T-helper 1 cell (primary cell): ENCODE measurements at regions not wholly inside any gene's neighbourhood (a gene's known extent, or its start where the extent isn't known, plus 50 kb on each side); places are given as distances from the start of the nearest gene placed in this dataset.

Source experiments
- DNase-seq, 5 donors: peaks; one replicate each; pipeline ENCODE4 v3.0.0-alpha.2; 2012 to 2020

DNA sequence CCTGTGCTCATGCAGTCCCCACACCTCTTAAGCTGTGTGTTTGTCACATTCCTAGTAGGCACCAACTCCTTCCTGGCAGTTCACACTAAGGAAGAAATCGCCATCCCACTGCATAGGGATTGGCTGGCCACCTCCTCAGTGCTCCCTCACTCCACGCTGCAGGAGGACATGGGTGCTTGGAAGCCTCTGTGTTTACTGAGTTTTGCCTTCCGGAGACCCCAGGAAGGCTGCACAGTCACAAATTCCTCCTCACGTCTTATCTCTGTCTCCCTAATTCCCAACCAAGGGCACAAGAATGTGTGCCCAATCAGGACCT lies 93.8 kb upstream of the GALNT2 start:
- no peak for DNase-seq

DNA sequence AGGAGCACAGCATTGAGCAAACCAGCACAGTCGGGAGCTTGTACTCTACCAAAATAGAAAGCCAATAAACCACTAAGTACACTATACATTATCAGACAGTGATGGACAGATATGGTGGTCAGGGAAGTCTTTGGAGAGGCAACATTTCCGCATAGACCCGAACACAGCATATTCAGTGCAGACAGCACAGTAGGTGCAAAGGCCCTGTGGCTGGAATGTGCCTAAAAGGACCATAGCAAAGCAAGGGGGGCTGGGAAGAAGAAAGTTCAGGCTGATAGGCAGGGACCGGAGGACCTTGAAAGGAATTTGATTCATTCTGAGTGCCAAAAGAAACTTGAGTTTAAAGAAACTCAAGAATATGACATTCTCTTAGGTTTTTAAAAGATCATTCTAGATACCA lies 92.0 kb upstream of the GALNT2 start:
- no peak for DNase-seq

DNA sequence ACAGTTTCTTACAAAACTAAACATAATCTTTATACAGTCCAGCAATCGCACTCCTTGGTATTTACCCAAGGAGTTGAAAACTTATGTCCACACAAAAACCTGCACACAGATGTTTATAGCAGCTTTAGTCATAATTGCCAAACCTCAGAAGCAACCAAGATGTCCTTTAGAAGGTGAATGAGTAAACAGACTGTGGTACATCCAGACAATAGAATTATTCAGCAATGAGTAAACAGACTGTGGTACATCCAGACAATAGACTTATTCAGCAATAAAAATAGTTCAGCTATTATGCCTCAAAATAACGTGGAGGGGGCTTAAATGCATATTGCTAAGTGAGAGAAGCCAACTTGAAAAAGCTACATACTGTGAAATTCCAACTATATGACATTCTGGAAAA lies 87.0 kb upstream of the GALNT2 start:
- no peak for DNase-seq

DNA sequence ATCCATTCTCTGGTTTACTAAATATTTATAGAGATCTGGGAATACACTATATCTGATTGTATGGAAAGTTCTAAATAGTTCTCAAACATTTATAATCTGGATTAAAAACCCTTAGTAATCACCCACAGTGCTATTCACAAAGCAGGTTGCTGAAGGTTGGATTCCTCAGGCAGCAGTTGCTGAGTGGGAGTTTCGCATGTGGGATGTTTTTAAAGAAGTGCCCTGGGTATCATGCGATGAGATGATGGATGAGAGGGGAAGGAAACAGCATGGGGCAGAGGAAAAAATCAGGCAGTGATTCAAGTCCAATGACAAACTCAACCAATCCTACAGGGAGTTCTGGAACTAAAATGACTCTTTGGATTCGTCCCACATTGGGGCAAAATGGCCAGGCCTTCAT lies 85.3 kb upstream of the GALNT2 start:
- DNase-seq, result no peak

DNA sequence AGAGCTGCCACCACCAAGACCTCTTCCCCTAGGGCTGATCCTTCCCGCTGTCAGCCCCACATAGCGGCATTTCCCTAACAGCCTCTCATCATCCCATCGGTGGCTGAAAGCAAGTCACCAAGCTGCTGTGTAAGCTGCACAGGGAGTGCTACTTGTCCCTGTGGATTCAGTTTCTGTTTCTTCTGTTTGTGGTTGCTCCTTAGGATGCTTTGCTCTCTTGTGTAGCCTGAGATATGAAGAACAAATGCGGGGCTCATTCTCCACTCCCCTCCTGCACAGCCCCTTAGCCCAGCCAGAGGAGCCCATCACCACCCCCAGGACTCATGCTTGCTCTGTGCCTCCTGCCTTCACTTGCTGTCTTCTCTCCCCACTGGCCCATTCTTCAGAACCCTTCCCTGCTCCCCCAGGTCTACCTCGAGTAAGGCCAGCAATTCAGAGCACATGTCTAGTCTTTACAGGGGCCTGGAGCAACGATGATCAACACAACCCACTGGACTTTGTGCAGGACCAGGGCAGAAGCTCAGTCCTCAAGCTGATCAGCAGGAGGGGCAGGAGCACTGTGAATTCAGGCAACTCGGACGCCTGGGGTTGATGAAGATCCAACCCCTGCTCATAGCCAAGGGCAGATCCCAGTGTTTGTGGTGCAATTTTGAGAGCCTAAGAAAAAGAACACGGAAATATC lies 82.6 kb upstream of the GALNT2 start:
- no peak for DNase-seq

DNA sequence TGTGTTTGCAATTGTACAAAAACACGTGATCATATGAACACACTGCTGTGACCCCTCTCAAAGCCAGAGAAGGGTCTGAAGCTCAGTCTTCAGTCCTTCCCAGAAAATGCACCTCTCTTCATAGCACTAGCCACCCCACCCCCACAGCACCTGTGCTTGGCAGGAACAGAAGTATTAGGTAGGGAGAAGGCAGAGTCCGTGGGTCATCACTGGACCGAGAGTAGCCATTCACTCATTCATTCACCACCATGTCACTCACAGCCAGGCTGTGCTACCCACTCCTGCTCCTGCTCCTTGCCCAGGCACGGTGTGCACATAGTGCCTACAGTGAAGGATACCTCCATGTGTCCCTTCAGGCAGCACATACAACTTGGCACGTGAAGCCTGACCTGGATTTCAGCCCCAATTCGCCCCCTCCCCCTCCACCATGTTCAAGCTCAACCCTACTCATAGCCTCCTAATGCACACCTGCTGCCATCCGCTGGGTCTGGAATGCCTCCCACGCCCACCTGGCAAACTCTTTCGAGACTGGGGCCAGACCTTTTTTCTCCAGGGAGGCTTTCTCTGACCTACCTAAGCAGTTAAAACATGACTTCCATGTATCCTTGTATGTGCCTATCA lies 81.9 kb upstream of the GALNT2 start:
- no peak for DNase-seq

DNA sequence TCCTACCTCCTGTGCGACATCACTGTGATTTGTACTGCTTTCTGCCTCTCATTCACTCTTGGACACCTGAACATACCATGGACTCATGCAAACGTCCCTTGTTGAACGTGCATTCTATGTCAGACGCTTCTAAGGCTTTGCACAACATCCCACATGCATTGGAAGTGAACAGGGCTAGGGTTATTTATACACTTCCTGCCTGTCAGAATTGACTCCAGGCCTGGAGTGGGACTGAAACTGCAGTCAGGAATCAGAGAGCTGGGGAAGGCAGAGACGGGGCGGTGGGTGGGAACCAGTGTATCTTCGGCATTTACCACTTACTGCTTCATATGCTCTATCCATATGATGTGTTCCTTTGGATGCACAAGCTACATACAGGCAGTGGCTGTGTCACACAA lies 81.4 kb upstream of the GALNT2 start:
- no peak for DNase-seq

DNA sequence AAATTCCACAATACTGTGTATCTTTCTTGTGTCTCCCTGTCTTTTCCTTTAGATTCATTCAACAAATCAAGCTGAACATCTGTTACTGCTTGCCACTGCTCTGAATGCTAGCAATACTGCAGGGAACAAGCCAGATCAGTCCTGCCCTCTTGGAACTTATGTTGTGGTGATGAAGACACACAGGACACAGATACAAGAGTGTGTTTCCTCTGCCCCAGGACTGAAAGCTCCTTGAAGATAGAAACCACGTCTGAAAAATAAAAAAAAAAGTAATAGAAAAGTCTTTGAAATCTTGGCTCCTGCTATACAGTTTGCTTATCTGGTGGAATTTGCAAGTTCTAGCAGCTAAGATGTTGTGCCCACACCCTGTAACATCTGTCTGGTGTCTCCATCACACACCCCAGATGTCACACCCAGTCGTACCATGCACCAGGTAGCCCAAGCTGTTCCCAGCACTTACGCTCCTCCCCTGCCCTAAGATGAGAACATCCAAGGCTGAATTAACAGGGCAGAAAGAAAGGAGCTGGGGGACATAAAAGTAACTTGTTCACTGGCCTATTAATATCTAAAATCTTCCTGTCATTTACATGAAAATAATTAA lies 80.2 kb upstream of the GALNT2 start:
- no peak for DNase-seq

DNA sequence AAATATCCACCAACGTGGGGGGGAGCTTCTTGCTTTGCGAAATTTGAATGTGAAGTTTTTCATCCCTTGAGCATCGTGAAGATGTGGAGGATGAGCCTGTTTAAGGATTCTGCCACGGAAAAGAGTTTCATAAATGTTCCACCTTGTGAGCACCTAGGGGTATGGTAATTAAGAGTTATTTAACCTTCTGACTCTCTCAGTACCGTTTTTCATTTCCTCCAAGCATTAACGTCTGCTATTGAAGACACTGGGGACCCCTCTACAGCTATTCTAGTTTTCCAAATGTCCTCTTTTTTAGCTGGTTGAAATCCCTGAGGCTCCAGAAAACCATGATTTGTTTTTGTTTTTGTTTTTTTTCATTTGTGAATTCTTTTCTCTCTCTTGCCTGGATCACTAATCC lies 79.1 kb upstream of the GALNT2 start:
- no peak for DNase-seq

DNA sequence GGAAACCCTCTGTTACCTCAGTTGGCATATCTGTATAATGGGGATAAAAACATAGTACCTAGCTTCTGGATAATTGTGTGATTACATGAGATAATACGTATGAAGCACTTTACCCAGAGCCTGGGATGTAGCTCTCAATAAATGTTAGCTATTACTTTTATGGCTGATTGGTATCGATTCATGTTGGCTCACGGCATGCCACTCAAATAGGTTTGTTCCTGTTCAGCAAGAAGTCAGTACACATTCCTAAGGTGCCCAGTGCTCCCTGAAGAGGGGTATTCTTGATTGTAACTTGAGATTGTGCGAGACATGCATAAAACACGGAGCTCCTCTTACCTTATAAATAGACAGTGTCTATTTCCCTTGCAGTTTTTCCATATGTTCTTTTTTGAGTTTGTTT lies 78.5 kb upstream of the GALNT2 start:
- DNase-seq, result no peak

DNA sequence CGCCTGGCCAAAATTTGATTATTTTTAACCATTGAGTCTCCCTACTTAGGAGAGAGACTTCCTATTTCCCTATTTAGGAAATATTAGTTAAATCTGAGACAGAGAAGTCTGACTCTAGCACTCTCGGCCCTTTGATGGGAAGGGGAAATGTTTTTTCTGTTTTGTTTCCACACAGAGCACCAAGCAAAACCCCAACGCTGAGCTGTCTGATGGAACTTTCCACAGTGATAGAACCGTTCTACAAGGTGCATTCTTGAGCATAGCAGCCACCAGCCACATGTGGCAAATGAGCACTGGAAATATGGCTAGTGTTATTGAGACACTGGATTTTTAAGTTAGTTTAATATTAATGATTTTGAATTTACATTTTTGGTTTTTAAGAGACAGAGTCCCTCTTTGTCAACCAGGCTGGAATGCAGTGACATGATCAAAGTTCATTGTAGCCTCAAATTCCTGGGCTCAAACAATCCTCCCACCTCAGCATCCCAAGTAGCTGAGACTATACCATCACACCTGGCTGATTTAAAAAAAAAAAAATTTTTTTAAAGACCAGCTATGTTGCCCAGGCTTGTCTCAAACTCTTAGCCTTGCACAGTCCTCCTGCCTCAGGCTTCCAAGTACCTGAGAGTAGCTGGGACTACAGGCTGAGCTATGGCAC lies 77.3 kb upstream of the GALNT2 start:
- no peak for DNase-seq

DNA sequence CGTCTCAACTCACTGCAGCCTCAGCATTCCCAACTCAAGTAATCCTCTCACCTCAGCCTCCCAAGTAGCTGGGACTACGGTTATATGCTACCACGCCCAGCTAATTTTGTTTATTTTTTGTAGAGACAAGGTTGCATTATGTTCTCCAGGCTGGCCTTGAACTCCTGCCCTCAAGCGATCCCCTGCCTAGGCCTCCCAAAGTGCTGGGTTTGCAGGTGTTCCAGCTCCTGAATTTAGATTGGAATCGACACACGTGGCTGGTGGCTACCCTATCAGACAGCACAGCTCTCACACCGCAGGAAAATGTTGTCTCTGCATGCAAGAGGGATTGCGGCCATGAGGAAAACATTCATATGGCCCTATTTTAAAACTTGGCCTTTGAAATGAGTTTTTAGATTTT lies 76.7 kb upstream of the GALNT2 start:
- no peak for DNase-seq

DNA sequence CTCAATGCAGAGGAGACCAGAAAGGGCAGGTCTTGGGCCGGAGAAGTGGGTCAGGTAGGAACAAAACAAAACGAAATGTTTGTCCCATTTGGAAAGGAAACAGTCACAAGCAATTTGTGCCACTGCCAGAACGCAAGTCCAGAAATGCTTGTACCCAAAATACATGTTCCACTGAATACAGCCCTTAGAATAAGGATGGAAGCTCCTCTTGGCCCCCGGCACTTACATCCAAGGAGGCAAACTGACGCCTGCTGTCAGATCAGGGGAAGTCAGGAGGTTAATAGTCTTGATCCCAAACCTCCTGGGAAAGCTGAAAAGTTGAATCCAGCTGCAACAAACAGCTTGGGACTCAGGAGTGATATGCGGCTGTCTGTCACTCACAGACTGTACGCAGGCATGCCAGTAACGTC lies 75.9 kb upstream of the GALNT2 start:
- no peak for DNase-seq

DNA sequence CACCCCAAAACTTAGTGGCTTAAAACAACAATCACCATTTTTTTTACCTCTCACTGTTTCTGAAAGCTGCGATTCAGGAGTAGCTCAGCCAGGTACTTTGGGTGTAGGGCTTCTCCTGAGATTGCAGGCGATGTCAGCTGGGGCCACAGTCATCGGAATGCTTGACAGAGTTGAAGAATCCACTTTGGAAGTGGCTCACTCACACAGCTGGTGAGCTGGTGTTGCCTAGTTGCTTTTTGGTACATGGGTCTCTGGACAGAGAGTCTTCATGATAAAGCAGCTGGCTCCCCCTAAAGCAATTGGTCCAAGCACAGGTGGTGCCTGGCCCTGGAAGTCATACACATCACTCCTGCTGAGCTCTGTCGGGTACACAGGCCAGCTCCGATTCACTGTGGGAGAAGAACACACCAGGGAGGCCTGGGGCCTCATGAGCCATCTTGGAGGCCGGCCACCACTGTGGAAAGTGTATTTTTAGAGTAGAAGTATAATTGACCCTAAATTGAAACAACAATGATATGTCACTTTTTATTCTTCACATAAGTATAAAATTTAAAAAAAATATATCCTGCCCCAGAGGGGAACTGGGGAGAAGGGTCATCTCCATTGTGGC lies 75.2 kb upstream of the GALNT2 start:
- no peak for DNase-seq

DNA sequence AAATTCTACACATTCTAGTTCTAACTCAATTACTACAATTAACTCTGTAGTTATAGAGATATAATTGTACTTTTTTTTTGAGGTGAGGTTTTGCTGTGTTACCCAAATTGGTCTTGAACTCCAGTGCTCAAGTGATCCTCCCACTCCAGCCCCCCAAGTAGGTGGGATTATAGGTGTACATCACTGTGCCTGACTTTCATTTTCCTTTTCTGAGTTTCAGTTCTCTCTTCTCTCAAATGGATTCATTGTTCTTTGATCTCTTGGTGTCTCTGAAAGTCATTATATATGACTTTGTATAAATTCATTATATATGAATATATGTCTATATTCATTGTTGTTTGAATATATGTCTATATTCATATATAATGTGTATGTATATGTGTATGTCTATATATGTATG lies 74.0 kb upstream of the GALNT2 start:
- no peak for DNase-seq

DNA sequence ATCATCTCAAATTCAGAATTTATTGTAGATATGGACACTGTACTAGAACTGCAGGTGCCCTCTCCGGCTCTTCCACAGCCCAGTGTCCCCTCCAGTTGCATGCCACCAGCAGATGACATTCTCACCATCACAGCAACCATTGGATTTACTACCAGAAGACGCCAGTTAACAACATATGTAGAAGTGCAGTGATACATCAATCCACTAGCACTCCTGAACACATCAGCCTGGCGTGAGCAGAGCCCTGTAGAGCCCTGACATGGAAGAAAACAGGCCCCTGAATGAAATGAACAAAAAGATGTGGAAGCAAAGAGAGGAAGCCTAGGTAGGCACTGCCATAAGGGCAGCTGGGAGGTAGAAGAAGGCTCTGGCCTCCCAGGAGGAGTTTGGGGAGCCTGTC lies 73.1 kb upstream of the GALNT2 start:
- DNase-seq, result no peak

DNA sequence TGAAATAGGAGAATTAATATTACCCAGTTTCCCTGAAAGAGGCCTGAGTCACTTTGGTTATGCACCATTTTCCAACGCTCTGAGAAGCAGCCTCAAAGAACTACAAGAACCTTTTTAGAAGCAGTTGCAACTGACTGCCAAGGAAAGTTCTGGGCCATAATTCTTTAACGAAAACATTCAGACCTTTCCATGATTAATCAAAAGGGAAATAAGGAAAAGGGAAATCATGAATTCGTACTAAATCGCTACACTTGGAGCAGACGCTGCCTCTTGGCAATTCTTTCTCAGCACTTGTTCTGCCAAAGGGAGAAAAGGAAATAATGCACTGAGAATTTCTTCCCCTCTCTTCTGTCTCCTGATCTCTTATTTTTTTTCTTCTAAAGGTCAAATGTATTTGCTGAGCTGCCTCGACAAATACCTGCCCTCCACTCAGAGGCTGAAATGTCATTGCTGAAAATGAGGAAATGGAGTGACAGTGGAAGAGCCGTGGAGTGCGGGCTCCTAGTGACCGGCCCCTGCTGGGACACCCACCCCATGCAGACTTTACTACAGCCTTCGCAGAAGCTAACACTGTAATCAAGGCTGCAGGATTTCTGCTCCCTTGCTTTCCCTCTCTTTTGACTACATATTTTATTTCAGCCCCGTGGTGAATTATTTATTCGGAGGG lies 67.9 kb upstream of the GALNT2 start:
- no peak for DNase-seq

DNA sequence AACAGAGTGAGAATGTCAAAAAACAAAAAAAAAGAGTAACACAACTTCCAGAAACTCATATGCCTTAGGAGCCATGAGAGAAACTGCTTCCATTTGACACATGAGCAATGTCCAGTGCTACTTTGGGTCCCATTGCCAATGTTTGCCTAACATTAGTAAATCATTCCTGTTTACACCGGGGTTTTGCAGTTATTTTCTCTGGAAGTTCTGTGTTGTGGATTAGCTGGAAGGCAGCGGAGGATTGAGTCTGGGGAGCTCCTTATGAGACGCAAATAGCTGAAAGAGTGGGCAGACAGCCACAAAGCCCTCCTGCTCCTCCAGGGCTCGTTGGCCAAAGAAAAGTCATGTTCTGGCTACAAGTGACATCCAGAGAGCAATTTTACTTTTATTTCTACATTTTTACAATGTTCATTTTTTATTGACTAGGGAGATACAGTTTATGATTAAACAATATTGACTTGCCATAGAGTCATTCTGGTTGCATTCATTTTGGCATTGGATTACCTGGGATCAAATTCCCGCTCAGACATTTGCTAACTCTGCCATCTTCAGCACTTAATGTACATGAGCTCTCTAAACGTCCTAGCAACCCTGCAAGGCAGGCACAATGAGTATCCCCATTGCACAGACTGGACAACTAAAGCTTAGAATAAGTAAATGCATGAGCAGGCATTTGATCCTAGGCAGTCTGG lies 66.4 kb upstream of the GALNT2 start:
- no peak for DNase-seq

DNA sequence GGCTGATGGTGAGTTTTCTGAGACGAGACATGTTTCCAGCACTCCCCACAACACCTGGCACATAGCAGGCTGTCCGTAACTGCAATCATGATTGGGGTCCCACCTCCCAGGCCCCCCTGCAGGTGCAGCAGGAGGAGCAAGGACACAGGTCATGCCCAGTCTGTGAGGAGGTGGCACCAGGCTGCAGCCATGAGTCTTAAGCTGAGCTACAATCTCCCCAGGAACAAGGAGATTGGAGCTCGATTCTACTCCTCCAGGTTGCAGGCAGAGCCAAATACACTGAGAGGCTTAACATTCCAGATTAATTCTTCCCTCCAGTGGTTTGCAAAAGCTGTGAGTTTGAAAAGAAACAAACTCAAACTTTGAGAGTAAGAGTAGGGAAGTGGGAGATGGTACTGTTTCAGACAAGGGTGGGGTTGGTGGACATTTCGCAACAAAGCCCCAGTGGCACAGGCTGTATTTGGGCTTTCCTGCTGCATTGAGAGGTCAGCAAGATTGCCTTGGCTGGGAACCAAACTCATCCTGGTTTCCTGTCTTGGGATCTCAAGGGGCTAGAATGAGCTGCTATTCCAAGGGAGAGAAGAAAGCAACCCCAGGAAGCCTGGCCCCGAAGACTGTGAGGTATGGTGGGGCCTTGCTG lies 64.8 kb upstream of the GALNT2 start:
- DNase-seq, result no peak

DNA sequence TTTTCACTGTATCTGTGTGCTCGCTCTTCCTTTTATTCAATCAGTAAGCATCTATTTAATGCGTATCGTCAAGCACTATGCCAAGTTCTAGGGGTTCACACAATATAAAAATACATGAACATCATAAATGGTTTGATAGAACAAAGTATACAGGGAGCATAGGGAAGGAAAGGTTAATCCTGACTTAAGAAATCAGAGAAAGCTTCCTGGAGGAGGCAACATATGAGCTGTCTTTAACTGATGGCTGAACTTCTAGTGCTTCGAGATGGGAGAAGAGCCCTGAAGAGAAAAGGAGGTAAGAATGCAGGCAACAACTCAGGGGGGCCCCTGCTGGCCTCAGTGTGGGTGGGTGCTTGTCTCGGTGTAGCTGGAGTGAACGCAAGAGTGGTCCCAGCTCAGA lies 63.6 kb upstream of the GALNT2 start:
- DNase-seq, result no peak

DNA sequence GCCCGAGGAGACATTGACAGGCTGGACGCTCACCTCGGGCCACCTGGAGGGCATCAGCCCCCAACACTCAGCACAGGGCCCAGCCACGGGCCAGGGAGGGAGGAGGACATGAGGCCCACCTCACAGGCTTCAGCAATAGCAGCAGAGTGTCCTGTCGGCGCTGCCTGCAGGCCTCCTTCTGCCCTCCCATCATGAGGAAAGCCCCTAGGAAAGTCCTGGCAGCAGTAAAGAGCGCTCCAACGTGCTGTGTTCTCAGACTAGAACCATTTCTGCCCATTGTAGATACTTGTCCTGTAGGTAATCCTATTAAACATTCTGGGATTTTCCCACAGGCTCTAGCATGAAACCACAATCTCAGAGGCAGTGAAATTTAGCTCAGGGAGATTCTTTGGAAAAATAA lies 62.0 kb upstream of the GALNT2 start:
- no peak for DNase-seq

DNA sequence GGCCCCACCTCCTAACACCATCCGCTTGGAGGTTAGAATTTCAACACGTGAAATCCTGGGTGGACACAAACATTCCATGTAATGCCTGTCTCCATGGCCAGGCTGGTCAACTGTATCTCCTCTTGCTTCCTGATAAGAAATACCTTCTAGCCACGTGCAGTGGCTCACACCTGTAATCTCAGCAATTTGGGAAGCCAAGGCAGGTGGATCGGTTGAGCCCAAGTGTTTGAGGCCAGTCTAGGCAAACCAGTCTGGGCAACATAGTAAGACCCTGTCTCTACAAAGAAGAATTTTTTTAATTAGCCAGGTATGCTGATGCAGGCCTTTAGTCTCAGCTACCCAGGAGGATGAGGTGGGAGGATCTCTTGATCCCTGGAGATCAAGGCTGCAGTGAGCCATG lies 58.3 kb upstream of the GALNT2 start:
- no peak for DNase-seq
